ENCODE measurements at regions not wholly inside any gene's neighbourhood (a gene's known extent, or its start where the extent isn't known, plus 50 kb on each side); places are given as distances from the start of the nearest gene placed in this dataset.

- TF ChIP-seq CTCF (IDR thresholded peaks at IDR 0.05): no peak
- no peak for TF ChIP-seq ZFX (IDR thresholded peaks at IDR 0.05; ENCODE audit: borderline replicate concordance)
These were observed 624.4 kb upstream of the PCDH20 start for GRCh38 chr13:62040078-62040477.

Measured in 22Rv1 (cell line).